Muscle of leg (tissue), 3 donors: ENCODE measurements at regions not wholly inside any gene's neighbourhood (a gene's known extent, or its start where the extent isn't known, plus 50 kb on each side); places are given as distances from the start of the nearest gene placed in this dataset.
A peak's percentile ranks its signal among the peaks of the same experiment; 100 is the strongest.

Experiments
- DNase-seq: peaks from one replicate; pipeline ENCODE4 v3.0.0; 2013
- H3K27ac ChIP-seq: one replicate; pipeline ENCODE4 v1.5.1; 2013; ENCODE audit warnings: mild to moderate bottlenecking, low read length, control low read depth
- H3K27me3 ChIP-seq: one replicate; pipeline ENCODE4 v1.6.1; 2013; ENCODE audit warnings: low read length; ENCODE audit not compliant: control insufficient read depth, insufficient read depth
- H3K36me3 ChIP-seq: one replicate; pipeline ENCODE4 v1.6.1; 2013; ENCODE audit warnings: low read length; ENCODE audit not compliant: control insufficient read depth, insufficient read depth
- H3K4me1 ChIP-seq: one replicate; pipeline ENCODE4 v1.6.1; 2013; ENCODE audit warnings: low read length; ENCODE audit not compliant: control insufficient read depth, insufficient read depth
- H3K4me3 ChIP-seq: one replicate; pipeline ENCODE4 v1.5.1; 2013; ENCODE audit warnings: low read length, control low read depth
- H3K9me3 ChIP-seq: replicated peaks from 2 replicates; pipeline ENCODE4 v1.6.1; 2013; ENCODE audit warnings: low read depth, low read length; ENCODE audit not compliant: control insufficient read depth
- WGBS: methylation state at CpG from one replicate; pipeline ENCODE4 v1.1.5; 2013; ENCODE audit warnings: missing lambda C conversion rate; ENCODE audit not compliant: insufficient coverage; 5-methylcytosine and 5-hydroxymethylcytosine counted together

GRCh38 chr14:106879241-106879640 is 1352.9 kb downstream of the TMEM121 start:
- DNase-seq, result no peak
- 48% methylated on average over 7 of the region's 8 CpGs for WGBS

GRCh38 chr14:106883218-106883692 is 1356.9 kb downstream of the TMEM121 start:
- Histone ChIP-seq H3K36me3 (no peaks in the 10 kb centered on the region), H3K4me3 (no peak overlapping the region), H3K4me1 (no peaks in the 10 kb centered on the region), H3K9me3 (peaks cover 4% of the 10 kb centered on the region), H3K27me3 (no peaks in the 10 kb centered on the region), H3K27ac (no peak overlapping the region)
- 77% methylated on average over 38 of the region's 44 CpGs for WGBS
- DNase-seq, result peak; percentile 13

More at GRCh38 chr14:106879241-106879640, 1352.9 kb downstream of the TMEM121 start:
- no peaks in the 10 kb centered on the region for H3K4me1 ChIP-seq
- H3K36me3 ChIP-seq, result no peaks in the 10 kb centered on the region
- H3K4me3 ChIP-seq, result no peak overlapping the region
- peaks cover 14% of the 10 kb centered on the region for H3K9me3 ChIP-seq
- H3K27ac ChIP-seq, result no peak overlapping the region
- no peaks in the 10 kb centered on the region for H3K27me3 ChIP-seq
